ENCODE measurements at regions not wholly inside any gene's neighbourhood (a gene's known extent, or its start where the extent isn't known, plus 50 kb on each side); places are given as distances from the start of the nearest gene placed in this dataset.

- peak overlapping the region; percentile 38 for H3K27ac Mint-ChIP-seq
- no peaks in the 10 kb centered on the region for H3K4me1 Mint-ChIP-seq (ENCODE audit: low read depth)
- H3K9me3 Mint-ChIP-seq (ENCODE audit: low read depth): no peaks in the 10 kb centered on the region
- no peak for TF ChIP-seq CTCF (IDR thresholded peaks at IDR 0.05; ENCODE audit: unreplicated experiment)
- H3K36me3 Mint-ChIP-seq (ENCODE audit: insufficient read depth): no peaks in the 10 kb centered on the region
- H3K27me3 Mint-ChIP-seq: no peaks in the 10 kb centered on the region
- no peak overlapping the region for H3K4me3 Mint-ChIP-seq (ENCODE audit: low read depth)
- no peak for DNase-seq (ENCODE audit: low spot score, unreplicated experiment)
Measured at GRCh38 chr3:70757658-70758057, 445.2 kb upstream of the MDFIC2 start.

DNA sequence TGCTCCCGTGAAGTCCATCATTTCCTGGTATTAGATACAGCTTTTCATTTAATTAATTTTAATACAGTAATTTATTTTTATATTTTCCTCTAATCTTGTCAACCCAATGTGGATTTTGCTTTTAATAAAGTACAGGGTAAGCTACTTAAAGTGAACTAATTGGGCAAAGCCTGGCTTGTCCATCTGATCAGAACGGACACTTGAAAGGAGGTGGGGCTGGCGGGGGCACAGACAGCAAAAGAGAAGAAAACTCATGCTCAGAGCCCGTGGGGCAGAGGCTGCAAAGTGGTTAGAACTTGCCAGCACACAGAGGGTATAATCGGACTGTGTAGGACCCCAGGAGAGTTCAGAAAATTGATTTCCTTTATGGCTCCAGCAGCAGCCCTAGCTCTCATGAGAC, 443.1 kb upstream of the MDFIC2 start:
- no peaks in the 10 kb centered on the region for H3K4me1 Mint-ChIP-seq (ENCODE audit: low read depth)
- no peaks in the 10 kb centered on the region for H3K36me3 Mint-ChIP-seq (ENCODE audit: insufficient read depth)
- H3K9me3 Mint-ChIP-seq (ENCODE audit: low read depth): no peaks in the 10 kb centered on the region
- H3K4me3 Mint-ChIP-seq (ENCODE audit: low read depth): no peak overlapping the region
- no peak for TF ChIP-seq CTCF (IDR thresholded peaks at IDR 0.05; ENCODE audit: unreplicated experiment)
- no peaks in the 10 kb centered on the region for H3K27me3 Mint-ChIP-seq
- no peak for DNase-seq (ENCODE audit: low spot score, unreplicated experiment)
- no peak overlapping the region for H3K27ac Mint-ChIP-seq

DNA sequence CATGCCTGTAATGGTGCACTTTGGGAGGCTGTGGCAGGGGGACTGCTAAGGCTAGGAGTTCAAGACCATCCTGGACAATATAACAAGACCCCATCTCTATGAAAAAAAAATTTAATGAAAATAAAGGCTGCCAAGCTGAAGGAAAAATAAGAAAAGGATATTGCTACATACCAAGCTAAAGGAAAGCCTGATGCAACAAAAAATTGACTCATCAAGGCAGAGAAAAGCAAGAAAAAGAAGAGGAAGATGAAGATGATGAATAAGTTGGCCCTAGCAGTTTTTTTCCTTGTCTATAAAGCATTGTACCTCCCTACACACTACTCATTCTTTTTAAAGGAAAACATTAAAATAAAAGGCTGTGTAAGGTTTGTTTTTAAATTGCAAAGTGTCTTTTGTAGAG, 441.9 kb upstream of the MDFIC2 start:
- Mint-ChIP-seq H3K9me3 (ENCODE audit: low read depth) (no peaks in the 10 kb centered on the region), H3K36me3 (ENCODE audit: insufficient read depth) (no peaks in the 10 kb centered on the region), H3K4me1 (ENCODE audit: low read depth) (no peaks in the 10 kb centered on the region), H3K27me3 (no peaks in the 10 kb centered on the region), H3K4me3 (ENCODE audit: low read depth) (no peak overlapping the region), H3K27ac (no peak overlapping the region)
- DNase-seq (ENCODE audit: low spot score, unreplicated experiment): no peak
- TF ChIP-seq CTCF (IDR thresholded peaks at IDR 0.05; ENCODE audit: unreplicated experiment): no peak

GRCh38 chr3:70753572-70753971, 441.1 kb upstream of the MDFIC2 start:
- H3K4me3 Mint-ChIP-seq (ENCODE audit: low read depth): no peak overlapping the region
- H3K27me3 Mint-ChIP-seq: no peaks in the 10 kb centered on the region
- H3K27ac Mint-ChIP-seq: no peak overlapping the region
- no peaks in the 10 kb centered on the region for H3K4me1 Mint-ChIP-seq (ENCODE audit: low read depth)
- H3K36me3 Mint-ChIP-seq (ENCODE audit: insufficient read depth): no peaks in the 10 kb centered on the region
- H3K9me3 Mint-ChIP-seq (ENCODE audit: low read depth): no peaks in the 10 kb centered on the region
- no peak for TF ChIP-seq CTCF (IDR thresholded peaks at IDR 0.05; ENCODE audit: unreplicated experiment)
- no peak for DNase-seq (ENCODE audit: low spot score, unreplicated experiment)

DNA sequence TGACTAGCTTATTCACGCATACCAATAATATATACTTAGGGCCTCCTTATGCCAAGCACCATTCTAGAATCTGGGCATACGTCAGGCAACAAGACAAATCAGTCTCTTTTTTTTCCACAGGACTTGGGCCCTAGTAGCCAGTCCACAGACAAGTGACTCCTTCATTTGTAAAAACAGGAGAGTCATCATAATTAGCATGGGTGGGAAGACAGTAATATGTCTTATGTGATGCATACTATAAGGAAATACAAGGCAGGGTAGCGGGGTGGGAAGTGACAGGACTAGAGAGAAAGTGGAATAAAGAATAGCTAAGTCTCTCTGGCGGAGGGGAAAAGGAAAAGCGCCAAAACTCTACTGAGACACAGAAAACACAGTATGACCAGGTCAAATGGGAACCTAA, 439.6 kb upstream of the MDFIC2 start:
- Mint-ChIP-seq H3K27ac (no peak overlapping the region), H3K27me3 (no peaks in the 10 kb centered on the region), H3K4me1 (ENCODE audit: low read depth) (no peaks in the 10 kb centered on the region), H3K36me3 (ENCODE audit: insufficient read depth) (no peaks in the 10 kb centered on the region), H3K9me3 (ENCODE audit: low read depth) (no peaks in the 10 kb centered on the region), H3K4me3 (ENCODE audit: low read depth) (no peak overlapping the region)
- no peak for DNase-seq (ENCODE audit: low spot score, unreplicated experiment)
- no peak for TF ChIP-seq CTCF (IDR thresholded peaks at IDR 0.05; ENCODE audit: unreplicated experiment)
